CD14-positive monocyte (primary cell): ENCODE measurements at regions not wholly inside any gene's neighbourhood (a gene's known extent, or its start where the extent isn't known, plus 50 kb on each side); places are given as distances from the start of the nearest gene placed in this dataset.

ENCODE experiments used
- DNase-seq, 3 donors: peaks; one replicate each; pipeline ENCODE4 v3.0.0-alpha.2; 2011 to 2022
- H2AFZ ChIP-seq: 2 replicates; pipeline ENCODE4 v1.6.0; 2012; ENCODE audit warnings: mild to moderate bottlenecking, low read depth, low read length, inconsistent platforms; ENCODE audit not compliant: insufficient read depth, poor library complexity, severe bottlenecking
- H3K27ac ChIP-seq, 2 donors: 1 replicate in 1 of 2; 2 replicates in 1 of 2; pipeline ENCODE4 v1.5.1; 2012 to 2013; ENCODE audit warnings: low read length in 2 of 2, control low read depth in 1 of 2, inconsistent platforms in 1 of 2, low read depth in 1 of 2, mild to moderate bottlenecking in 1 of 2
- H3K27me3 ChIP-seq, 2 donors: one replicate each; pipeline versions ENCODE4 v1.6.0 to v1.6.1; 2011 to 2013; ENCODE audit warnings: low read length in 2 of 2; ENCODE audit not compliant: control insufficient read depth in 2 of 2, insufficient read depth in 2 of 2
- H3K36me3 ChIP-seq, 2 donors: replicated peaks in 1 of 2; 1 replicate in 1 of 2; 2 replicates in 1 of 2; pipeline versions ENCODE4 v1.5.1 to v1.6.1; 2012 to 2013; ENCODE audit warnings: low read length in 2 of 2, control low read depth in 1 of 2, inconsistent platforms in 1 of 2, mild to moderate bottlenecking in 1 of 2; ENCODE audit not compliant: insufficient read depth in 2 of 2, control insufficient read depth in 1 of 2
- H3K4me1 ChIP-seq, 2 donors: 1 replicate in 1 of 2; 2 replicates in 1 of 2; pipeline versions ENCODE4 v1.5.1 to v1.6.1; 2012 to 2013; ENCODE audit warnings: low read length in 2 of 2, control low read depth in 1 of 2, inconsistent platforms in 1 of 2, mild to moderate bottlenecking in 1 of 2, moderate library complexity in 1 of 2; ENCODE audit not compliant: insufficient read depth in 2 of 2, control insufficient read depth in 1 of 2
- H3K4me2 ChIP-seq: replicated peaks from 2 replicates; pipeline ENCODE3; 2012; ENCODE audit warnings: low read length, moderate library complexity, mild to moderate bottlenecking; ENCODE audit not compliant: poor library complexity, severe bottlenecking; ENCODE audit errors: extremely low read depth
- H3K4me3 ChIP-seq, 3 experiments: fragments of 200-600 bp in 1 of 3; sonication (generic) in 1 of 3; replicated peaks in 1 of 3; 1 replicate in 2 of 3; 2 replicates in 1 of 3; pipeline ENCODE4 v1.5.1; 2011 to 2013; ENCODE audit warnings: low read length in 3 of 3, mild to moderate bottlenecking in 3 of 3, control low read depth in 2 of 3, low read depth in 2 of 3, inconsistent platforms in 1 of 3, moderate library complexity in 1 of 3
- H3K79me2 ChIP-seq: 2 replicates; pipeline ENCODE4 v1.6.0; 2012; ENCODE audit warnings: mild to moderate bottlenecking, control low read depth, inconsistent platforms, low read length, moderate library complexity; ENCODE audit not compliant: insufficient read depth
- H3K9ac ChIP-seq: 2 replicates; pipeline ENCODE4 v1.6.0; 2017; ENCODE audit warnings: low read length, mild to moderate bottlenecking; ENCODE audit not compliant: insufficient read depth, poor library complexity, severe bottlenecking
- H3K9me3 ChIP-seq, 2 donors: replicated peaks in 1 of 2; 1 replicate in 1 of 2; 2 replicates in 1 of 2; pipeline versions ENCODE4 v1.5.1 to v1.6.1; 2012 to 2013; ENCODE audit warnings: low read length in 2 of 2, control low read depth in 1 of 2; ENCODE audit not compliant: control insufficient read depth in 1 of 2, insufficient read depth in 1 of 2
- H4K20me1 ChIP-seq: 2 replicates; pipeline ENCODE4 v1.6.0; 2012; ENCODE audit warnings: mild to moderate bottlenecking, low read length, control low read depth, moderate library complexity; ENCODE audit not compliant: insufficient read depth
- H3K27ac Mint-ChIP-seq, 7 donors: one replicate each; pipeline ENCODE4 v1.8.0; 2020; ENCODE audit warnings: mild to moderate bottlenecking in 7 of 7, mixed read lengths in 7 of 7, moderate library complexity in 6 of 7, inconsistent platforms in 2 of 7
- H3K27me3 Mint-ChIP-seq, 3 donors: one replicate each; pipeline ENCODE4 v1.8.0; 2021 to 2022; ENCODE audit warnings: low read depth in 3 of 3, mild to moderate bottlenecking in 3 of 3, mixed read lengths in 3 of 3, moderate library complexity in 3 of 3, inconsistent platforms in 1 of 3
- H3K36me3 Mint-ChIP-seq, 2 donors: one replicate each; pipeline ENCODE4 v1.8.0; 2020; ENCODE audit warnings: mixed read lengths in 2 of 2, inconsistent platforms in 1 of 2, mild to moderate bottlenecking in 1 of 2
- H3K4me1 Mint-ChIP-seq: one replicate; pipeline ENCODE4 v1.8.0; 2020; ENCODE audit warnings: mild to moderate bottlenecking, mixed read lengths
- H3K4me3 Mint-ChIP-seq, 2 donors: one replicate each; pipeline ENCODE4 v1.8.0; 2020; ENCODE audit warnings: mild to moderate bottlenecking in 2 of 2, mixed read lengths in 2 of 2, moderate library complexity in 1 of 2
- H3K9me3 Mint-ChIP-seq, 7 donors: one replicate each; pipeline ENCODE4 v1.8.0; 2020 to 2022; ENCODE audit warnings: mixed read lengths in 7 of 7, mild to moderate bottlenecking in 6 of 7, moderate library complexity in 6 of 7, inconsistent platforms in 2 of 7
- WGBS: methylation state at CpG from one replicate; pipeline ENCODE4 v1.1.5; 2013; ENCODE audit warnings: missing lambda C conversion rate; ENCODE audit not compliant: insufficient coverage; 5-methylcytosine and 5-hydroxymethylcytosine counted together
- intact Hi-C, 2 donors: fragments of 100-400 bp; cut with micrococcal nuclease; formaldehyde crosslinking; loops; one replicate each; pipeline versions ENCODE4 v1.15.0 to v1.15.1; 2023
- TF ChIP-seq, protein P1 (sequence below): fragments of 200-600 bp; IDR thresholded peaks from one replicate; pipeline ENCODE4 v1.8.0; 2022; ENCODE audit warnings: antibody characterized with exemption, mild to moderate bottlenecking

GRCh38 chr10:62652114-62652513 is 152.4 kb upstream of the ADO start:
- H3K27ac ChIP-seq, result no peak overlapping the region
- no peaks in the 10 kb centered on the region for H3K36me3 ChIP-seq
- Mint-ChIP-seq H3K4me1 (peaks cover 27% of the 10 kb centered on the region), H3K27me3 (peaks cover 0 to 4% (median 0%) of the 10 kb centered on the region in 3 donors), H3K36me3 (no peaks in the 10 kb centered on the region), H3K4me3 (no peak overlapping the region), H3K27ac (no peak overlapping the region), H3K9me3 (peaks cover 0 to 9% (median 2%) of the 10 kb centered on the region in 7 donors)
- no peak overlapping the region for H3K4me3 ChIP-seq
- WGBS, result 44% methylated on average over 1 of the region's 2 CpGs
- H4K20me1 ChIP-seq, result no peaks in the 10 kb centered on the region
- H3K27me3 ChIP-seq, result no peaks in the 10 kb centered on the region
- intact Hi-C loops, result loop anchor here (5.0 kb wide), 2 partner anchors 40 kb away; no protein-coding TSS in a partner anchor
- no peaks in the 10 kb centered on the region for H3K9me3 ChIP-seq
- TF ChIP-seq, protein P1, sequence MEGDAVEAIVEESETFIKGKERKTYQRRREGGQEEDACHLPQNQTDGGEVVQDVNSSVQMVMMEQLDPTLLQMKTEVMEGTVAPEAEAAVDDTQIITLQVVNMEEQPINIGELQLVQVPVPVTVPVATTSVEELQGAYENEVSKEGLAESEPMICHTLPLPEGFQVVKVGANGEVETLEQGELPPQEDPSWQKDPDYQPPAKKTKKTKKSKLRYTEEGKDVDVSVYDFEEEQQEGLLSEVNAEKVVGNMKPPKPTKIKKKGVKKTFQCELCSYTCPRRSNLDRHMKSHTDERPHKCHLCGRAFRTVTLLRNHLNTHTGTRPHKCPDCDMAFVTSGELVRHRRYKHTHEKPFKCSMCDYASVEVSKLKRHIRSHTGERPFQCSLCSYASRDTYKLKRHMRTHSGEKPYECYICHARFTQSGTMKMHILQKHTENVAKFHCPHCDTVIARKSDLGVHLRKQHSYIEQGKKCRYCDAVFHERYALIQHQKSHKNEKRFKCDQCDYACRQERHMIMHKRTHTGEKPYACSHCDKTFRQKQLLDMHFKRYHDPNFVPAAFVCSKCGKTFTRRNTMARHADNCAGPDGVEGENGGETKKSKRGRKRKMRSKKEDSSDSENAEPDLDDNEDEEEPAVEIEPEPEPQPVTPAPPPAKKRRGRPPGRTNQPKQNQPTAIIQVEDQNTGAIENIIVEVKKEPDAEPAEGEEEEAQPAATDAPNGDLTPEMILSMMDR, result no peak
- peaks cover 29 to 39% of the 10 kb centered on the region in 2 donors for H3K4me1 ChIP-seq
- no peak overlapping the region for H3K9ac ChIP-seq
- no peaks in the 10 kb centered on the region for H3K79me2 ChIP-seq
- DNase-seq, result no peak
- H3K4me2 ChIP-seq, result no peak overlapping the region
- H2AFZ ChIP-seq, result no peak overlapping the region

- no peak overlapping the region for H3K4me3 Mint-ChIP-seq
- no peak overlapping the region for H3K4me2 ChIP-seq
These were observed 152.0 kb upstream of the ADO start for GRCh38 chr10:62652564-62652963.

More at GRCh38 chr10:62652564-62652963, 152.0 kb upstream of the ADO start:
- no peaks in the 10 kb centered on the region for H3K79me2 ChIP-seq
- Mint-ChIP-seq H3K4me1 (peaks cover 23% of the 10 kb centered on the region), H3K27me3 (peaks cover 0 to 4% (median 0%) of the 10 kb centered on the region in 3 donors), H3K36me3 (no peaks in the 10 kb centered on the region), H3K9me3 (peaks cover 0 to 9% (median 2%) of the 10 kb centered on the region in 7 donors), H3K27ac (peak overlapping the region in 2 of 7 donors; percentile 22 to 64)
- no peak overlapping the region for H2AFZ ChIP-seq
- DNase-seq, result no peak
- TF ChIP-seq, protein P1, result no peak
- H3K36me3 ChIP-seq, result no peaks in the 10 kb centered on the region
- intact Hi-C loops, result loop anchor here (5.0 kb wide), 2 partner anchors 40 kb away; no protein-coding TSS in a partner anchor
- H3K4me3 ChIP-seq, result no peak overlapping the region
- no peaks in the 10 kb centered on the region for H4K20me1 ChIP-seq
- peaks cover 26 to 34% of the 10 kb centered on the region in 2 donors for H3K4me1 ChIP-seq
- no peak overlapping the region for H3K9ac ChIP-seq
- no peaks in the 10 kb centered on the region for H3K27me3 ChIP-seq
- peak overlapping the region in 1 of 2 donors; percentile 34 for H3K27ac ChIP-seq
- H3K9me3 ChIP-seq, result no peaks in the 10 kb centered on the region
